Ovary (tissue), 3 donors: ENCODE measurements at regions not wholly inside any gene's neighbourhood (a gene's known extent, or its start where the extent isn't known, plus 50 kb on each side); places are given as distances from the start of the nearest gene placed in this dataset.

Experiments used
- CTCF ChIP-seq, 3 donors: fragments of 450-650 bp in 2 of 3; fragments of 200-600 bp in 1 of 3; IDR thresholded peaks; one replicate each; pipeline versions ENCODE4 v1.5.1 to v1.8.0; 2016 to 2022; ENCODE audit warnings: antibody characterized with exemption in 3 of 3, mild to moderate bottlenecking in 1 of 3
- EP300 ChIP-seq: sonication (generic); formaldehyde crosslinking; IDR thresholded peaks from one replicate; pipeline ENCODE4 v1.6.1; 2017; ENCODE audit warnings: antibody characterized with exemption
- POLR2A ChIP-seq: fragments of 450-650 bp; IDR thresholded peaks from one replicate; pipeline ENCODE4 v1.6.1; 2017; ENCODE audit warnings: antibody characterized with exemption, mild to moderate bottlenecking, moderate library complexity
- donor health status: DM: no; HTN: no; CAD: no.

- TF ChIP-seq CTCF (IDR thresholded peaks at IDR 0.05) (no peak), EP300 (no peak), POLR2A (no peak)
Measured at GRCh38 chr6:144578385-144579350, 293.5 kb downstream of the UTRN start.
